Right atrium auricular region (tissue), 2 donors: ENCODE measurements at regions not wholly inside any gene's neighbourhood (a gene's known extent, or its start where the extent isn't known, plus 50 kb on each side); places are given as distances from the start of the nearest gene placed in this dataset.

Experiments
- DNase-seq: peaks from one replicate; pipeline ENCODE4 v3.0.0-alpha.2; 2019; ENCODE audit warnings: low spot score
- H3K27ac ChIP-seq, 2 donors: fragments of 200-600 bp; sonication (generic); 1 replicate in 1 of 2; 2 replicates in 1 of 2; pipeline ENCODE4 v1.5.1; 2016 to 2019
- H3K27me3 ChIP-seq, 2 donors: fragments of 200-600 bp; sonication (generic); one replicate each; pipeline versions ENCODE4 v1.5.1 to v1.6.0; 2017 to 2019
- H3K36me3 ChIP-seq: fragments of 200-600 bp; sonication (generic); one replicate; pipeline ENCODE4 v1.5.1; 2016
- H3K4me1 ChIP-seq, 2 donors: fragments of 200-600 bp; sonication (generic); one replicate each; pipeline versions ENCODE4 v1.5.1 to v1.6.0; 2017 to 2019
- H3K4me3 ChIP-seq, 2 donors: fragments of 200-600 bp; sonication (generic); 1 replicate in 1 of 2; 2 replicates in 1 of 2; pipeline ENCODE4 v1.5.1; 2017 to 2019; ENCODE audit warnings: mild to moderate bottlenecking in 1 of 2, moderate library complexity in 1 of 2
- H3K9me3 ChIP-seq, 2 donors: fragments of 200-600 bp; sonication (generic); one replicate each; pipeline ENCODE4 v1.5.1; 2019
- CTCF ChIP-seq, 2 donors: fragments of 200-600 bp; sonication (generic); IDR thresholded peaks; one replicate each; pipeline ENCODE4 v1.5.1; 2019; ENCODE audit warnings: antibody characterized with exemption in 2 of 2

- Histone ChIP-seq H3K4me1 (no peaks in the 10 kb centered on the region), H3K36me3 (no peaks in the 10 kb centered on the region), H3K27me3 (no peaks in the 10 kb centered on the region), H3K9me3 (no peaks in the 10 kb centered on the region), H3K27ac (no peak overlapping the region), H3K4me3 (no peak overlapping the region)
- DNase-seq, result no peak
- no peak for TF ChIP-seq CTCF (IDR thresholded peaks at IDR 0.05)
Measured at GRCh38 chr2:145597809-145598208, 1077.9 kb upstream of the ZEB2 start.

- DNase-seq, result no peak
- H3K4me3 ChIP-seq, result no peak overlapping the region
- H3K27ac ChIP-seq, result no peak overlapping the region
- TF ChIP-seq CTCF (IDR thresholded peaks at IDR 0.05), result no peak
- H3K9me3 ChIP-seq, result no peaks in the 10 kb centered on the region
- H3K27me3 ChIP-seq, result no peaks in the 10 kb centered on the region
- no peaks in the 10 kb centered on the region for H3K36me3 ChIP-seq
- H3K4me1 ChIP-seq, result no peaks in the 10 kb centered on the region
Measured at GRCh38 chr2:145597006-145597405, 1077.1 kb upstream of the ZEB2 start.

GRCh38 chr2:145596416-145596815, 1076.5 kb upstream of the ZEB2 start:
- no peak for TF ChIP-seq CTCF (IDR thresholded peaks at IDR 0.05)

GRCh38 chr2:145595296-145595695, 1075.4 kb upstream of the ZEB2 start:
- Histone ChIP-seq H3K36me3 (no peaks in the 10 kb centered on the region), H3K4me3 (no peak overlapping the region), H3K9me3 (no peaks in the 10 kb centered on the region), H3K27me3 (no peaks in the 10 kb centered on the region), H3K4me1 (no peaks in the 10 kb centered on the region), H3K27ac (no peak overlapping the region)
- no peak for TF ChIP-seq CTCF (IDR thresholded peaks at IDR 0.05)
- DNase-seq, result no peak

More at GRCh38 chr2:145596416-145596815, 1076.5 kb upstream of the ZEB2 start:
- Histone ChIP-seq H3K9me3 (no peaks in the 10 kb centered on the region), H3K4me1 (no peaks in the 10 kb centered on the region), H3K27ac (no peak overlapping the region), H3K4me3 (no peak overlapping the region), H3K27me3 (no peaks in the 10 kb centered on the region), H3K36me3 (no peaks in the 10 kb centered on the region)
- DNase-seq, result no peak

- Histone ChIP-seq H3K27ac (no peak overlapping the region), H3K9me3 (no peaks in the 10 kb centered on the region), H3K4me1 (no peaks in the 10 kb centered on the region), H3K36me3 (no peaks in the 10 kb centered on the region), H3K27me3 (no peaks in the 10 kb centered on the region), H3K4me3 (no peak overlapping the region)
- no peak for DNase-seq
- no peak for TF ChIP-seq CTCF (IDR thresholded peaks at IDR 0.05)
Measured at GRCh38 chr2:145593991-145594614, 1074.2 kb upstream of the ZEB2 start.

GRCh38 chr2:145593280-145593679, 1073.4 kb upstream of the ZEB2 start:
- Histone ChIP-seq H3K27me3 (no peaks in the 10 kb centered on the region), H3K4me1 (no peaks in the 10 kb centered on the region), H3K9me3 (no peaks in the 10 kb centered on the region), H3K4me3 (no peak overlapping the region), H3K36me3 (no peaks in the 10 kb centered on the region), H3K27ac (no peak overlapping the region)
- no peak for DNase-seq
- TF ChIP-seq CTCF (IDR thresholded peaks at IDR 0.05), result no peak
